Endothelial cell of umbilical vein (primary cell): ENCODE measurements at regions not wholly inside any gene's neighbourhood (a gene's known extent, or its start where the extent isn't known, plus 50 kb on each side); places are given as distances from the start of the nearest gene placed in this dataset.
"Not testable (repeated sequence)": the region's sequence is repeated elsewhere in the genome, so short reads cannot be mapped to it uniquely, and the experiment has no call there.

ENCODE experiments used
- CTCF ChIP-seq, 2 donors: IDR thresholded peaks; 1 replicate in 1 of 2; 2 replicates in 1 of 2; pipeline ENCODE4 v1.5.1; 2011; ENCODE audit warnings: low read length in 2 of 2, mild to moderate bottlenecking in 2 of 2, moderate library complexity in 2 of 2, control low read depth in 1 of 2, inconsistent platforms in 1 of 2, low read depth in 1 of 2; ENCODE audit not compliant: insufficient read depth in 1 of 2; ENCODE audit errors: extremely low read depth in 1 of 2
- EZH2 ChIP-seq: IDR thresholded peaks from 2 replicates; pipeline ENCODE4 v1.6.1; 2012; ENCODE audit warnings: borderline replicate concordance, low read depth, mild to moderate bottlenecking, moderate library complexity, low read length, inconsistent platforms; ENCODE audit not compliant: severe bottlenecking
- GATA2 ChIP-seq: IDR thresholded peaks from 2 replicates; pipeline ENCODE4 v1.7.0; 2011; ENCODE audit warnings: low read depth, mild to moderate bottlenecking, moderate library complexity, mixed read lengths, low read length; ENCODE audit not compliant: insufficient read length, insufficient read depth
- JUN ChIP-seq: IDR thresholded peaks from 2 replicates; pipeline ENCODE4 v1.6.1; 2011; ENCODE audit warnings: borderline replicate concordance, low read depth; ENCODE audit not compliant: insufficient read length, insufficient read depth
- MYC ChIP-seq: IDR thresholded peaks from one replicate; pipeline ENCODE4 v1.6.1; 2011; ENCODE audit warnings: mild to moderate bottlenecking, low read depth, low read length
- POLR2A ChIP-seq: IDR thresholded peaks from 2 replicates; pipeline ENCODE4 v1.6.1; 2012; ENCODE audit warnings: low read depth, mild to moderate bottlenecking, control low read depth, low read length
- POLR2AphosphoS5 ChIP-seq: IDR thresholded peaks from 2 replicates; pipeline ENCODE4 v1.6.1; 2012; ENCODE audit warnings: low read depth, mild to moderate bottlenecking, control low read depth, low read length, moderate library complexity; ENCODE audit not compliant: insufficient read depth

DNA sequence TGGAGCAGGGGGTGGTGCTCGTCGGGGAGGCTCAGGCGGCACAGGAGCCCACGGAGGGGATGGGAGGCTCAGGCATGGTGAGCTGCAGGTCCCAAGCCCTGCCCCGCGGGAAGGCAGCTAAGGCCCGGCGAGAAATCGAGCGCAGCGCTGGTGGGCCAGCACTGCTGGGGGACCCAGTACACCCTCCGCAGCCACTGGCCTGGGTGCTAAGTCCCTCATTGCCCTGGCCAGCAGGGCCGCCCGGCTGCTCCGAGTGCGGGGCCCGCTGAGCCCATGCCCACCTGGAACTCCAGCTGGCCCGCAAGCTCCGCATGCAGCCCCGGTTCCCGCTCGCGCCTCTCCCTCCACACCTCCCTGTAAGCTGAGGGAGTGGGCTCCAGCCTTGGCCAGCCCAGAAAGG, 151.0 kb upstream of the COX7C start:
- not testable (repeated sequence) for TF ChIP-seq CTCF (IDR thresholded peaks at IDR 0.05; ENCODE audit: extremely low read depth in 1 of 2, insufficient read depth in 1 of 2, low read depth in 1 of 2, low read length in 2 of 2); POLR2A; POLR2AphosphoS5; MYC; EZH2; GATA2; JUN
